Panc1 (cell line): ENCODE measurements at regions not wholly inside any gene's neighbourhood (a gene's known extent, or its start where the extent isn't known, plus 50 kb on each side); places are given as distances from the start of the nearest gene placed in this dataset.

Experiments used
- ATAC-seq: fragments of 200-7000 bp; cut with Tn5 transposase; 2 replicates; pipeline ENCODE4 v1.9.1; 2020; ENCODE audit warnings: mild to moderate bottlenecking, moderate library complexity
- BruUV-seq: library from RNA; stranded (reverse); fragments of 400-500 nt; replicated peaks from 2 replicates; lab custom pipeline; 2021; lab: Mats Ljungman, UMichigan
- CTCF ChIA-PET: fragments of 300-600 bp; sonication (Branson Sonifier 250); formaldehyde crosslinking; loops from one replicate; lab custom pipeline; 2022; ENCODE audit warnings: antibody characterized with exemption; lab: Charles Lee
- POLR2A ChIA-PET: fragments of 300-600 bp; sonication (Branson Sonifier 250); formaldehyde crosslinking; loops from one replicate; lab custom pipeline; 2022; ENCODE audit warnings: antibody characterized with exemption; lab: Charles Lee
- DNase-seq: peaks from one replicate; pipeline ENCODE4 v3.0.0-alpha.2; 2010; ENCODE audit warnings: low read depth, low spot score
- H3K27ac ChIP-seq: 2 replicates; pipeline ENCODE4 v1.5.1; 2011; ENCODE audit warnings: mild to moderate bottlenecking, low read length, inconsistent platforms
- H3K27me3 ChIP-seq: fragments of 200-500 bp; sonication (Bioruptor generic); 2 replicates; pipeline ENCODE4 v1.6.0; 2014; ENCODE audit warnings: low read length, inconsistent platforms; ENCODE audit not compliant: control insufficient read depth, insufficient read depth
- H3K36me3 ChIP-seq: fragments of 200-500 bp; sonication (Bioruptor generic); 2 replicates; pipeline ENCODE4 v1.5.1; 2014; ENCODE audit warnings: inconsistent platforms, mild to moderate bottlenecking, low read length, moderate library complexity; ENCODE audit not compliant: control insufficient read depth, insufficient read depth
- H3K4me1 ChIP-seq: 2 replicates; pipeline ENCODE4 v1.5.1; 2011; ENCODE audit warnings: inconsistent platforms, mild to moderate bottlenecking, low read length, moderate library complexity; ENCODE audit not compliant: control insufficient read depth, insufficient read depth
- H3K4me3 ChIP-seq, 2 experiments: 2 replicates each; pipeline ENCODE4 v1.5.1; 2011 to 2012; ENCODE audit warnings: low read depth in 2 of 2, low read length in 2 of 2, mild to moderate bottlenecking in 2 of 2, inconsistent platforms in 1 of 2, moderate library complexity in 1 of 2
- H3K9me3 ChIP-seq: fragments of 200-500 bp; sonication (Bioruptor generic); 2 replicates; pipeline ENCODE4 v1.5.1; 2014; ENCODE audit warnings: low read depth, mild to moderate bottlenecking, inconsistent platforms, low read length, moderate library complexity; ENCODE audit not compliant: control insufficient read depth, insufficient read depth
- CTCF ChIP-seq: fragments of 450-650 bp; IDR thresholded peaks from 2 replicates; pipeline ENCODE4 v1.5.1; 2017; ENCODE audit warnings: mild to moderate bottlenecking
- POLR2AphosphoS5 ChIP-seq: IDR thresholded peaks from 2 replicates; pipeline ENCODE4 v1.6.1; 2012; ENCODE audit warnings: mild to moderate bottlenecking, low read depth, low read length, moderate library complexity
- REST ChIP-seq, 2 experiments: IDR thresholded peaks; 2 replicates each; pipeline ENCODE4 v1.6.1; 2011 to 2012; ENCODE audit warnings: low read depth in 2 of 2, control low read depth in 1 of 2, low read length in 1 of 2, mild to moderate bottlenecking in 1 of 2, moderate library complexity in 1 of 2; ENCODE audit not compliant: insufficient read depth in 1 of 2
- SIN3A ChIP-seq: IDR thresholded peaks from 2 replicates; pipeline ENCODE4 v1.6.1; 2012; ENCODE audit warnings: low read depth, mild to moderate bottlenecking, low read length, moderate library complexity, borderline replicate concordance; ENCODE audit not compliant: insufficient read depth
- TCF7L2 ChIP-seq: IDR thresholded peaks from 2 replicates; pipeline ENCODE4 v1.6.1; 2011; ENCODE audit warnings: mild to moderate bottlenecking, low read depth, low read length, inconsistent platforms
- in situ Hi-C: cut with HindIII; loops from 2 replicates; pipeline ENCODE4 v1.10.0; 2016; ENCODE audit warnings: low sequenced_read_pairs, low pct_unique_long_range_greater_than_20kb
- intact Hi-C: fragments of 100-400 bp; cut with micrococcal nuclease; formaldehyde crosslinking; loops from one replicate; pipeline ENCODE4 v1.10.0; 2022; ENCODE audit not compliant: unreplicated experiment

GRCh38 chr2:201568217-201568820, 75.0 kb downstream of the TMEM237 start:
- no peak overlapping the region for H3K27ac ChIP-seq
- ChIA-PET POLR2A (no interaction called here), CTCF (no interaction called here)
- no peaks in the 10 kb centered on the region for H3K9me3 ChIP-seq
- intact Hi-C loops (no loop called here), in situ Hi-C loops (no loop called here)
- H3K4me1 ChIP-seq = no peaks in the 10 kb centered on the region
- no TSS peak for BruUV-seq
- no peaks in the 10 kb centered on the region for H3K27me3 ChIP-seq
- ATAC-seq = no peak
- TF ChIP-seq TCF7L2 = no peak
- TF ChIP-seq CTCF = no peak
- TF ChIP-seq POLR2AphosphoS5 = no peak
- TF ChIP-seq SIN3A = no peak
- no peak for TF ChIP-seq REST (IDR thresholded peaks at IDR 0.05; ENCODE audit: insufficient read depth in 1 of 2, low read depth in 2 of 2, low read length in 1 of 2)
- H3K36me3 ChIP-seq = no peaks in the 10 kb centered on the region
- DNase-seq = no peak
- no peak overlapping the region for H3K4me3 ChIP-seq

- in situ Hi-C loops = no loop called here
- no peak for DNase-seq
- ChIA-PET CTCF (no interaction called here), POLR2A (no interaction called here)
- Histone ChIP-seq H3K4me1 (no peaks in the 10 kb centered on the region), H3K36me3 (no peaks in the 10 kb centered on the region), H3K27me3 (no peaks in the 10 kb centered on the region), H3K4me3 (no peak overlapping the region), H3K27ac (no peak overlapping the region), H3K9me3 (no peaks in the 10 kb centered on the region)
- ATAC-seq = peak; percentile 48
- TF ChIP-seq REST (IDR thresholded peaks at IDR 0.05; ENCODE audit: insufficient read depth in 1 of 2, low read depth in 2 of 2, low read length in 1 of 2) = no peak
- TF ChIP-seq POLR2AphosphoS5 = no peak
- TF ChIP-seq SIN3A = no peak
- no peak for TF ChIP-seq TCF7L2
- TF ChIP-seq CTCF = no peak
- intact Hi-C loops = no loop called here
- no TSS peak for BruUV-seq
Observed at GRCh38 chr2:201559067-201559710, 84.1 kb downstream of the TMEM237 start.
